HG03521 (cell line): ENCODE measurements at regions not wholly inside any gene's neighbourhood (a gene's known extent, or its start where the extent isn't known, plus 50 kb on each side); places are given as distances from the start of the nearest gene placed in this dataset.

Experiments used
- ATAC-seq: cut with Tn5 transposase; IDR thresholded peaks from one replicate; pipeline ENCODE4 v1.9.1; 2021; ENCODE audit warnings: mild to moderate bottlenecking, moderate library complexity; ENCODE audit not compliant: unreplicated experiment

- no peak for ATAC-seq
These were observed 138.6 kb upstream of the EPHA4 start for GRCh38 chr2:221710744-221711143.

GRCh38 chr2:221708902-221709301 is 136.8 kb upstream of the EPHA4 start:
- ATAC-seq, result no peak

GRCh38 chr2:221705185-221705877 is 133.2 kb upstream of the EPHA4 start:
- no peak for ATAC-seq

- no peak for ATAC-seq
These were observed 132.3 kb upstream of the EPHA4 start for GRCh38 chr2:221704442-221704841.

GRCh38 chr2:221693365-221693764 is 121.3 kb upstream of the EPHA4 start:
- no peak for ATAC-seq

GRCh38 chr2:221691571-221691970 is 119.5 kb upstream of the EPHA4 start:
- no peak for ATAC-seq

GRCh38 chr2:221689140-221689539 is 117.0 kb upstream of the EPHA4 start:
- no peak for ATAC-seq

GRCh38 chr2:221680548-221680947 is 108.4 kb upstream of the EPHA4 start:
- ATAC-seq, result no peak

GRCh38 chr2:221677688-221678087 is 105.6 kb upstream of the EPHA4 start:
- ATAC-seq, result no peak

GRCh38 chr2:221676566-221677172 is 104.6 kb upstream of the EPHA4 start:
- ATAC-seq, result no peak

- ATAC-seq, result no peak
These were observed 103.3 kb upstream of the EPHA4 start for GRCh38 chr2:221675201-221675908.

- ATAC-seq, result no peak
These were observed 102.3 kb upstream of the EPHA4 start for GRCh38 chr2:221674446-221674845.

- no peak for ATAC-seq
These were observed 101.1 kb upstream of the EPHA4 start for GRCh38 chr2:221673248-221673647.

- no peak for ATAC-seq
These were observed 99.4 kb upstream of the EPHA4 start for GRCh38 chr2:221671515-221671914.

GRCh38 chr2:221662689-221663391 is 90.7 kb upstream of the EPHA4 start:
- ATAC-seq, result no peak

GRCh38 chr2:221657806-221658205 is 85.7 kb upstream of the EPHA4 start:
- ATAC-seq, result no peak

GRCh38 chr2:221655300-221655699 is 83.2 kb upstream of the EPHA4 start:
- ATAC-seq, result no peak

- no peak for ATAC-seq
These were observed 81.1 kb upstream of the EPHA4 start for GRCh38 chr2:221653182-221653581.

- no peak for ATAC-seq
These were observed 77.1 kb upstream of the EPHA4 start for GRCh38 chr2:221649051-221649775.

- ATAC-seq, result no peak
These were observed 70.3 kb upstream of the EPHA4 start for GRCh38 chr2:221642447-221642846.
